GM13977 (cell line): ENCODE measurements at regions not wholly inside any gene's neighbourhood (a gene's known extent, or its start where the extent isn't known, plus 50 kb on each side); places are given as distances from the start of the nearest gene placed in this dataset.
"Not testable (repeated sequence)": the region's sequence is repeated elsewhere in the genome, so short reads cannot be mapped to it uniquely, and the experiment has no call there.

Experiments
- DNase-seq: peaks from one replicate; pipeline ENCODE4 v3.0.0; 2012; ENCODE audit warnings: low spot score
- in situ Hi-C: fragments of 300-500 bp; cut with MboI; formaldehyde crosslinking; loops from one replicate; pipeline ENCODE4 v1.12.0; 2022; ENCODE audit warnings: low sequenced_read_pairs, low pct_unique_long_range_greater_than_20kb, mixed read lengths, inconsistent platforms; ENCODE audit not compliant: unreplicated experiment
- TF ChIP-seq, protein P1 (sequence below): IDR thresholded peaks from 2 replicates; pipeline ENCODE4 v1.5.1; 2012; ENCODE audit warnings: mild to moderate bottlenecking, control low read depth; ENCODE audit not compliant: insufficient read depth; ENCODE audit errors: extremely low read depth, missing control alignments

DNA sequence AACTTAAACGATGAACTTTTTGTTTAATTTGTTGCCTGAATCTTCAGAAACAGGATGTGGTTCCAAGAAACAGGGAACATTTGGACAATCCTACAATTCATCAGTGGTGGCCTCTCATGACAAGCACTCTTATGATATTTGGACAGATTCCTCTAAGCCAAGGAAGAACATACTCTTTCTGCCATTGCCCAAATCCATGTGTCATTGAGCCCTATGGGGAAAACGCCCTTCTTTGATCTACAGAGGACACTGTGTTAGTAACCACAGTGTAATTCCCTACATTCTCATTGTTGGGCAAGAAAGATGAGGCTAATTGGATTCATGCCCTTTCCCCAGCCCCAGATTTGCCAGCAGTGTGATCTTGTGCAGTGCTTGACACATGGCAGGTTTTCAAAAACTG, 167.7 kb upstream of the PTCH1 start:
- in situ Hi-C loops = no loop called here
- TF ChIP-seq, protein P1, sequence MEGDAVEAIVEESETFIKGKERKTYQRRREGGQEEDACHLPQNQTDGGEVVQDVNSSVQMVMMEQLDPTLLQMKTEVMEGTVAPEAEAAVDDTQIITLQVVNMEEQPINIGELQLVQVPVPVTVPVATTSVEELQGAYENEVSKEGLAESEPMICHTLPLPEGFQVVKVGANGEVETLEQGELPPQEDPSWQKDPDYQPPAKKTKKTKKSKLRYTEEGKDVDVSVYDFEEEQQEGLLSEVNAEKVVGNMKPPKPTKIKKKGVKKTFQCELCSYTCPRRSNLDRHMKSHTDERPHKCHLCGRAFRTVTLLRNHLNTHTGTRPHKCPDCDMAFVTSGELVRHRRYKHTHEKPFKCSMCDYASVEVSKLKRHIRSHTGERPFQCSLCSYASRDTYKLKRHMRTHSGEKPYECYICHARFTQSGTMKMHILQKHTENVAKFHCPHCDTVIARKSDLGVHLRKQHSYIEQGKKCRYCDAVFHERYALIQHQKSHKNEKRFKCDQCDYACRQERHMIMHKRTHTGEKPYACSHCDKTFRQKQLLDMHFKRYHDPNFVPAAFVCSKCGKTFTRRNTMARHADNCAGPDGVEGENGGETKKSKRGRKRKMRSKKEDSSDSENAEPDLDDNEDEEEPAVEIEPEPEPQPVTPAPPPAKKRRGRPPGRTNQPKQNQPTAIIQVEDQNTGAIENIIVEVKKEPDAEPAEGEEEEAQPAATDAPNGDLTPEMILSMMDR = no peak
- no peak for DNase-seq

DNA sequence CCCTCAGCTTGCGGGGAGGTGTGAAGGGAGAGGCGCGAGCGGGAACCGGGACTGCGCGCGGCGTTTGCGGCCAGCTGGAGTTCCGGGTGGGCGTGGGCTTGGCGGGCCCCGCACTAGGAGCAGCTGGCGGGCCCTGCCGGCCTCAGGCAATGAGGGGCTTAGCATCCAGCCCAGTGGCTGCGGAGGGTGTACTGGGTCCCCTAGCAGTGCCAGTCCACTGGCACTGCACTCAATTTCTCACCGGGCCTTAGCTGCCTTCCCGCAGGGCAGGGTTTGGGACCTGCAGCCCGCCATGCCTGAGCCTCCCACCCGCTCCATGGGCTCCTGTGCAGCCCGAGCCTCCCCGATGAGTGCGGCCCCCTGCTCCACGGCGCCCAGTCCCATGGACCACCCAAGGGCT, 163.5 kb upstream of the PTCH1 start:
- DNase-seq, in situ Hi-C loops: not testable (repeated sequence)

DNA sequence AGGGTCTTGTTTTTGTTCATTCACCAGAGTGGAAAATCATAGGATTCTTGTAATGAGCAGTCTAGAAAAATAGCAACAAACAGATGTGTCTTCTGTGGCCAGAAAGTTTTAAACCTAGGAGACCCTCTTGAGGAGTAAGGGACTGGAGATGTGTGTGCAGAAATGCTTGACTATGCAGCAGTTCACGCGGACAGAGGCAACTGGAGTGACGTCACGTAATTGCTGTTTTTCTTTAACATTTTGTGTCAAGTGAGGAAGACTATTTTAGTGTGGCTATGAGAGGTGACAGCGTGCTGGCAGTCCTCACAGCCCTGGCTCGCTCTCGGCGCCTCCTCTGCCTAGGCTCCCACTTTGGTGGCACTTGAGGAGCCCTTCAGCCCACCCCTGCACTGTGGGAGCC, 163.1 kb upstream of the PTCH1 start:
- in situ Hi-C loops = no loop called here
- no peak for DNase-seq
- TF ChIP-seq, protein P1 = no peak

DNA sequence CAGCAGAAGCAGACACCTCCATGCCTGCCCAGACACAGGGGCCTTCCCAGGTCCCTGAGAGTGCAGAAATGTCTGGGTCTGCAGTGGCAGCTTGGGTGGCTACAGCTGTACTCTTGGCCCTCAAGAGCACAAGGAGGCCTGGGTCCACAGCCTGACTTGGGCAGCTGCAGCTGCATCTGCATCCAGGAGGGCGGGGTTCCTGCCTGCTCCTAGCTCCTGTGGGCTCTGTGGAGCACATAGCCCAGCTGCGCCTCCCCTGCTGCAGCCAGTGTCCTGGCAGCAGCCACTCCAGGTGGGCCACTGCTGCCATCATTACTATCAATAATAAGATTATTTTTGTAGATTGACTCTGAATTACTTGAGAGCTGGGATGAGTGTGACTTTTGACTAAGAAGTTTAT, 162.0 kb upstream of the PTCH1 start:
- no peak for DNase-seq
- TF ChIP-seq, protein P1 = no peak
- in situ Hi-C loops = no loop called here

DNA sequence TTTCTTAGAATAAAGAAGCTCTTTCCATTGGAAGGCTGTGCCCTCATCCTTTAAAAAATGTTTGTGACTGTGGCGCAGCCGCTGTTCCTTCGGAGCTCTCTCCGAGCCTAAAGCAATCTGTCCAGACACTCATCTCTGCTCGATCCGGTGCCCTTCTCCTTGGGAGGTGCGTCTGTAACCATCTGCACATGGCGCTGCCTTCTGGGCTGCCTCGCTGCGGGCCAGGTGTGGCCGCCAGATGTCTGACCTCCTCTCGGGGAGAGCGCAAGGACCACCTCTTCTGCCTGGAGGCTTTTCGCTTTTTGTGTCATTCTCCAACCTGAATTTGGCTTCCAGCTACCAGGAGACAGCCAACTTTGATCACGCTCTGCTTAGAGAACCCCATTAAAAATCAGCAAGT, 153.4 kb upstream of the PTCH1 start:
- TF ChIP-seq, protein P1 = no peak
- in situ Hi-C loops = no loop called here
- no peak for DNase-seq

DNA sequence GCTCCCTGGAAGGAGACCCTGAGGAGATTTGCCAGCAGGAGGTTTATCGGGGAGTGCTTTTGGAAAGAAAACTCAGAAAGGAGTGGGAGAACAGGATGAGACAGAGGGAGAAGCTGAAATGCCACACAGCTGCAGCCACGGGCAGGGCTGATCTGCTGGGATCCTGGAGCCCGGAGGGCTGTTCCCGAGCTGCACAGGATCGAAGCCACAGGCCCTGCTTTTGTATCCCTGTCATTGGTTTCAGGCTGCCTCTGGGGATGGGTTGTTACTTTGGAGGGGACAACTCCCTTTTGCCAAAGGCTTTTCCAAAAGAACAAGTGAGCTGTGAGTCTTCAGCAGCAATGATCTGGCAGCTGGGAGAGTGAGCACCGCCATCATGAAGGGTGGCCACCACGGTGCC, 152.5 kb upstream of the PTCH1 start:
- TF ChIP-seq, protein P1 = no peak
- in situ Hi-C loops = no loop called here
- no peak for DNase-seq

DNA sequence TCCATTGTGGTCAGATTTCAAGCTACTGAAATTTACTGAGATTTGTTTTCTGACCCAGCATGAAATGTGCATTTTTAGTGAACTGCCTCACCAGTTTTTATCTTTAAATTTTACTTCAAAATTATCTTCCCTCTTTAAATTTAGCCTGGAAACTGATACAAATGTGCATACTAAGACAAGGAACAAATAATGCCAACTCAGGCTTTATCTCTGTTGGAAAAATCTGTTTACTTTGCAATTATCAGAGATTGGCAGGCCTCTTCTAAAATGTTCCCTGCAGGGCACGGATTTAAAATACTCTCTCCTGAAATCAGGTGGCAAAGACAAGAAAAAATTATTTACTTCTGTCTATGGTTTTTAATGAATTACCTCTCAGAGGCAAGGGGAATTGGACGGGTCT, 151.0 kb upstream of the PTCH1 start:
- TF ChIP-seq, protein P1 = no peak
- in situ Hi-C loops = no loop called here
- no peak for DNase-seq
